H9 (cell line): ENCODE measurements at regions not wholly inside any gene's neighbourhood (a gene's known extent, or its start where the extent isn't known, plus 50 kb on each side); places are given as distances from the start of the nearest gene placed in this dataset.

Experiments
- DNase-seq: peaks from one replicate; pipeline ENCODE4 v3.0.0-alpha.2; 2017
- H2AFZ ChIP-seq: one replicate; pipeline ENCODE4 v1.6.1; 2013; ENCODE audit warnings: mild to moderate bottlenecking, low read length, control low read depth, moderate library complexity
- H2AK5ac ChIP-seq: 2 replicates; pipeline ENCODE4 v1.6.1; 2013; ENCODE audit warnings: low read length, control low read depth, mixed read lengths; ENCODE audit not compliant: insufficient read length
- H2BK120ac ChIP-seq: one replicate; pipeline ENCODE4 v1.6.1; 2013; ENCODE audit warnings: low read depth, mild to moderate bottlenecking, low read length, control low read depth, inconsistent platforms; ENCODE audit not compliant: poor library complexity, severe bottlenecking
- H2BK12ac ChIP-seq: 2 replicates; pipeline ENCODE4 v1.6.1; 2013; ENCODE audit warnings: low read length, control low read depth, mixed read lengths, low read depth; ENCODE audit not compliant: insufficient read length
- H2BK15ac ChIP-seq: 2 replicates; pipeline ENCODE4 v1.6.1; 2013; ENCODE audit warnings: low read depth, low read length, control low read depth
- H2BK20ac ChIP-seq: one replicate; pipeline ENCODE4 v1.6.1; 2013; ENCODE audit warnings: low read depth, mild to moderate bottlenecking, low read length, control low read depth, inconsistent platforms; ENCODE audit not compliant: poor library complexity, severe bottlenecking
- H2BK5ac ChIP-seq: 2 replicates; pipeline ENCODE4 v1.6.1; 2013; ENCODE audit warnings: low read length, control low read depth, mixed read lengths; ENCODE audit not compliant: insufficient read length
- H3K14ac ChIP-seq: 2 replicates; pipeline ENCODE4 v1.6.1; 2013; ENCODE audit warnings: low read length, control low read depth; ENCODE audit not compliant: insufficient read depth
- H3K18ac ChIP-seq: 2 replicates; pipeline ENCODE4 v1.6.1; 2013; ENCODE audit warnings: low read depth, mild to moderate bottlenecking, mixed read lengths, low read length, control low read depth; ENCODE audit not compliant: insufficient read length
- H3K23ac ChIP-seq: 2 replicates; pipeline ENCODE4 v1.6.1; 2013; ENCODE audit warnings: low read length, control low read depth, mixed read lengths, low read depth; ENCODE audit not compliant: insufficient read length
- H3K23me2 ChIP-seq: 2 replicates; pipeline ENCODE4 v1.6.1; 2013; ENCODE audit warnings: low read depth, mild to moderate bottlenecking, mixed read lengths, low read length, control low read depth; ENCODE audit not compliant: insufficient read length, poor library complexity, severe bottlenecking
- H3K27ac ChIP-seq: 2 replicates; pipeline ENCODE4 v1.5.1; 2013; ENCODE audit warnings: low read length, control low read depth, mixed read lengths, low read depth; ENCODE audit not compliant: insufficient read length
- H3K27me3 ChIP-seq: 2 replicates; pipeline ENCODE4 v1.6.1; 2013; ENCODE audit warnings: low read length, control low read depth, inconsistent platforms; ENCODE audit not compliant: insufficient read depth
- H3K4ac ChIP-seq: 2 replicates; pipeline ENCODE4 v1.6.1; 2013; ENCODE audit warnings: low read depth, mild to moderate bottlenecking, control low read depth, inconsistent platforms, low read length, moderate library complexity
- H3K4me1 ChIP-seq: 2 replicates; pipeline ENCODE4 v1.6.1; 2013; ENCODE audit warnings: low read length, control low read depth, inconsistent platforms; ENCODE audit not compliant: insufficient read depth
- H3K4me2 ChIP-seq: 2 replicates; pipeline ENCODE4 v1.6.1; 2013; ENCODE audit warnings: low read length, control low read depth, mixed read lengths; ENCODE audit not compliant: insufficient read length, insufficient read depth
- H3K56ac ChIP-seq: 2 replicates; pipeline ENCODE4 v1.6.1; 2013; ENCODE audit warnings: low read depth, mild to moderate bottlenecking, mixed read lengths, low read length, control low read depth; ENCODE audit not compliant: insufficient read length
- H3K79me1 ChIP-seq: 2 replicates; pipeline ENCODE4 v1.6.1; 2013; ENCODE audit warnings: low read depth, mild to moderate bottlenecking, moderate library complexity, low read length, control low read depth, inconsistent platforms; ENCODE audit not compliant: insufficient read depth, poor library complexity, severe bottlenecking
- H3K79me2 ChIP-seq: 2 replicates; pipeline ENCODE4 v1.6.1; 2013; ENCODE audit warnings: low read length, control low read depth, inconsistent platforms; ENCODE audit not compliant: insufficient read depth
- H3K9ac ChIP-seq: 2 replicates; pipeline ENCODE4 v1.6.1; 2013; ENCODE audit warnings: low read length, control low read depth, mixed read lengths; ENCODE audit not compliant: insufficient read length; ENCODE audit errors: extremely low read depth
- H3K9me3 ChIP-seq: one replicate; pipeline ENCODE4 v1.6.1; 2013; ENCODE audit warnings: low read depth, low read length, inconsistent platforms; ENCODE audit not compliant: control insufficient read depth
- H3T11ph ChIP-seq: one replicate; pipeline ENCODE4 v1.6.1; 2013; ENCODE audit warnings: mild to moderate bottlenecking, low read length, control low read depth, inconsistent platforms
- H4K20me1 ChIP-seq: one replicate; pipeline ENCODE4 v1.6.1; 2013; ENCODE audit not compliant: control insufficient read depth, insufficient read length, insufficient read depth
- H4K5ac ChIP-seq: 2 replicates; pipeline ENCODE4 v1.6.1; 2013; ENCODE audit warnings: low read depth, mild to moderate bottlenecking, mixed read lengths, low read length, control low read depth; ENCODE audit not compliant: insufficient read length
- H4K8ac ChIP-seq: replicated peaks from 2 replicates; pipeline ENCODE4 v1.6.1; 2013; ENCODE audit warnings: low read length, control low read depth, mixed read lengths, low read depth; ENCODE audit not compliant: insufficient read length
- H4K91ac ChIP-seq: 2 replicates; pipeline ENCODE4 v1.6.1; 2013; ENCODE audit warnings: low read depth, mild to moderate bottlenecking, moderate library complexity, mixed read lengths, low read length, control low read depth; ENCODE audit not compliant: insufficient read length
- H3K27ac Mint-ChIP-seq, 3 experiments: 2 replicates in 2 of 3; 3 replicates in 1 of 3; pipeline ENCODE4 v1.8.0; 2020 to 2021; ENCODE audit warnings: mixed read lengths in 3 of 3, mild to moderate bottlenecking in 1 of 3, moderate library complexity in 1 of 3
- H3K27me3 Mint-ChIP-seq: 2 replicates; pipeline ENCODE4 v1.8.0; 2021; ENCODE audit warnings: low read depth, mild to moderate bottlenecking, moderate library complexity, mixed read lengths
- H3K36me3 Mint-ChIP-seq, 3 experiments: 2 replicates in 2 of 3; 3 replicates in 1 of 3; pipeline ENCODE4 v1.8.0; 2020 to 2021; ENCODE audit warnings: low read depth in 3 of 3, mixed read lengths in 3 of 3; ENCODE audit not compliant: insufficient read depth in 1 of 3
- H3K4me1 Mint-ChIP-seq, 2 experiments: 2 replicates each; pipeline ENCODE4 v1.8.0; 2020; ENCODE audit warnings: mixed read lengths in 2 of 2
- H3K4me3 Mint-ChIP-seq, 2 experiments: 2 replicates in 1 of 2; 3 replicates in 1 of 2; pipeline ENCODE4 v1.8.0; 2020 to 2021; ENCODE audit warnings: mild to moderate bottlenecking in 2 of 2, mixed read lengths in 2 of 2, moderate library complexity in 1 of 2
- H3K9me3 Mint-ChIP-seq, 2 experiments: 2 replicates in 1 of 2; 3 replicates in 1 of 2; pipeline ENCODE4 v1.8.0; 2020; ENCODE audit warnings: mild to moderate bottlenecking in 2 of 2, mixed read lengths in 2 of 2, moderate library complexity in 1 of 2
- WGBS: extraction: QIAGEN DNeasy Blood & Tissue Kit; methylation state at CpG from one replicate; pipeline ENCODE4 v1.1.7; 2013; ENCODE audit warnings: missing lambda C conversion rate, low lambda C conversion rate, mixed read lengths; ENCODE audit not compliant: insufficient read length; ENCODE audit errors: extremely low coverage; 5-methylcytosine and 5-hydroxymethylcytosine counted together
- TF ChIP-seq, protein P1 (sequence below): fragments of 200-600 bp; sonication (generic); conservative IDR thresholded peaks from 3 replicates; pipeline ENCODE4 v1.8.0; 2021; ENCODE audit warnings: antibody characterized with exemption, mild to moderate bottlenecking

DNA sequence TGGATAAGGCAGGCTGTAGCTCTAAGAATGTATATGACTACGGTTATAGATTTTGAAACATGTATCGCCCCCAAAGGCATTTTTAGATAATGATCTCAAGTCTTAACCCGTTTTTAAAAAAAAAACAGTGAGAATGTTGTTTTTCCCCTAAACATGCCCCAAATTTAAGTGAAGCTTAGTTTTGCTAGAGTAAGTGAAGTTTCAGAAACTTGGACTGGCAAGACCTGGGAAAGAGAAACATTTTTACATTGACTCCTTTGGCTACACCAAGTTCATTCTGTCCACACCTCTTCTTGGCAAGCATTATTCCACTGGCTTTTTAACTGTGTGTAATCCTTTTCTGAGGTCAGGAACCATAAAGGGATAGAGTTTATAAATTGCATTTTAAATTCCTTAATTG is 216.7 kb upstream of the CELF2 start:
- Histone ChIP-seq H3K79me1 (no peaks in the 10 kb centered on the region), H3K23me2 (peaks cover 2% of the 10 kb centered on the region), H3K18ac (no peak overlapping the region), H3K4me1 (peaks cover 6% of the 10 kb centered on the region; the same call in 1 of the 2 replicates), H3K23ac (no peak overlapping the region), H4K8ac (no peak overlapping the region), H4K91ac (no peak overlapping the region), H3K4me2 (no peak overlapping the region), H3K9ac (no peak overlapping the region), H3K4ac (no peak overlapping the region), H2AK5ac (no peak overlapping the region), H4K5ac (no peak overlapping the region), H3K56ac (no peak overlapping the region), H3K9me3 (no peaks in the 10 kb centered on the region), H2BK20ac (no peak overlapping the region), H3K27me3 (no peaks in the 10 kb centered on the region), H3K79me2 (no peaks in the 10 kb centered on the region), H2BK5ac (no peak overlapping the region), H2BK15ac (no peak overlapping the region), H3K27ac (no peak overlapping the region), H2BK12ac (no peak overlapping the region), H2AFZ (no peak overlapping the region), H3K14ac (no peak overlapping the region), H2BK120ac (no peak overlapping the region), H3T11ph (no peak overlapping the region), H4K20me1 (no peaks in the 10 kb centered on the region)
- TF ChIP-seq, protein P1, sequence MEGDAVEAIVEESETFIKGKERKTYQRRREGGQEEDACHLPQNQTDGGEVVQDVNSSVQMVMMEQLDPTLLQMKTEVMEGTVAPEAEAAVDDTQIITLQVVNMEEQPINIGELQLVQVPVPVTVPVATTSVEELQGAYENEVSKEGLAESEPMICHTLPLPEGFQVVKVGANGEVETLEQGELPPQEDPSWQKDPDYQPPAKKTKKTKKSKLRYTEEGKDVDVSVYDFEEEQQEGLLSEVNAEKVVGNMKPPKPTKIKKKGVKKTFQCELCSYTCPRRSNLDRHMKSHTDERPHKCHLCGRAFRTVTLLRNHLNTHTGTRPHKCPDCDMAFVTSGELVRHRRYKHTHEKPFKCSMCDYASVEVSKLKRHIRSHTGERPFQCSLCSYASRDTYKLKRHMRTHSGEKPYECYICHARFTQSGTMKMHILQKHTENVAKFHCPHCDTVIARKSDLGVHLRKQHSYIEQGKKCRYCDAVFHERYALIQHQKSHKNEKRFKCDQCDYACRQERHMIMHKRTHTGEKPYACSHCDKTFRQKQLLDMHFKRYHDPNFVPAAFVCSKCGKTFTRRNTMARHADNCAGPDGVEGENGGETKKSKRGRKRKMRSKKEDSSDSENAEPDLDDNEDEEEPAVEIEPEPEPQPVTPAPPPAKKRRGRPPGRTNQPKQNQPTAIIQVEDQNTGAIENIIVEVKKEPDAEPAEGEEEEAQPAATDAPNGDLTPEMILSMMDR: no peak
- Mint-ChIP-seq H3K9me3 (peaks cover 0 to 3% of the 10 kb centered on the region in 2 experiments; a peak in 2 of 5 replicates), H3K27me3 (peaks cover 1% of the 10 kb centered on the region; the same call in 1 of the 2 replicates), H3K4me1 (peaks cover 32 to 36% of the 10 kb centered on the region in 2 experiments), H3K36me3 (0 out of 7 replicates have a peak, but pooled peaks cover 0 to 8% (median 0%) of the 10 kb centered on the region in 3 experiments), H3K4me3 (no peak overlapping the region), H3K27ac (no peak overlapping the region)
- no peak for DNase-seq
- whole genome bisulfite sequencing: no CpG with 5 or more reads among the region's 3 CpGs
